Activated CD4-positive, alpha-beta T cell treated with anti-CD3 and anti-CD28 coated beads, Interleukin-2, Interleukin-4, amounts not matched to agents 100 ng/mL and 50 ng/mL, durations not matched to agents 16 hours and 8 hours (primary cell): ENCODE measurements at regions not wholly inside any gene's neighbourhood (a gene's known extent, or its start where the extent isn't known, plus 50 kb on each side); places are given as distances from the start of the nearest gene placed in this dataset.

Experiments used
- DNase-seq: peaks from one replicate; pipeline ENCODE4 v3.0.0-alpha.2; 2020; ENCODE audit warnings: low spot score

- DNase-seq: no peak
These were observed 500.9 kb upstream of the ZMIZ1 start for GRCh38 chr10:78567680-78568455.

- no peak for DNase-seq
These were observed 500.1 kb upstream of the ZMIZ1 start for GRCh38 chr10:78568620-78569019.

- no peak for DNase-seq
These were observed 498.0 kb upstream of the ZMIZ1 start for GRCh38 chr10:78570633-78571235.

GRCh38 chr10:78571286-78571685 lies 497.5 kb upstream of the ZMIZ1 start:
- no peak for DNase-seq

- DNase-seq: no peak
These were observed 496.9 kb upstream of the ZMIZ1 start for GRCh38 chr10:78571891-78572290.

- no peak for DNase-seq
These were observed 496.2 kb upstream of the ZMIZ1 start for GRCh38 chr10:78572565-78572964.

GRCh38 chr10:78574547-78574946 lies 494.2 kb upstream of the ZMIZ1 start:
- no peak for DNase-seq

GRCh38 chr10:78575400-78575799 lies 493.4 kb upstream of the ZMIZ1 start:
- DNase-seq: no peak

- no peak for DNase-seq
These were observed 492.5 kb upstream of the ZMIZ1 start for GRCh38 chr10:78576276-78576675.

GRCh38 chr10:78577712-78578111 lies 491.1 kb upstream of the ZMIZ1 start:
- DNase-seq: no peak

- peak; percentile 53 for DNase-seq
These were observed 489.8 kb upstream of the ZMIZ1 start for GRCh38 chr10:78578929-78579328.

GRCh38 chr10:78579576-78579975 lies 489.2 kb upstream of the ZMIZ1 start:
- DNase-seq: no peak

- DNase-seq: no peak
These were observed 488.8 kb upstream of the ZMIZ1 start for GRCh38 chr10:78579995-78580394.

GRCh38 chr10:78581133-78581694 lies 487.6 kb upstream of the ZMIZ1 start:
- no peak for DNase-seq

- DNase-seq: no peak
These were observed 486.2 kb upstream of the ZMIZ1 start for GRCh38 chr10:78582540-78582939.

- DNase-seq: no peak
These were observed 484.5 kb upstream of the ZMIZ1 start for GRCh38 chr10:78584266-78584665.

- no peak for DNase-seq
These were observed 484.1 kb upstream of the ZMIZ1 start for GRCh38 chr10:78584681-78585080.

GRCh38 chr10:78585952-78586351 lies 482.8 kb upstream of the ZMIZ1 start:
- no peak for DNase-seq

GRCh38 chr10:78588194-78588811 lies 480.5 kb upstream of the ZMIZ1 start:
- no peak for DNase-seq

GRCh38 chr10:78589687-78590086 lies 479.1 kb upstream of the ZMIZ1 start:
- DNase-seq: no peak

GRCh38 chr10:78591066-78591465 lies 477.7 kb upstream of the ZMIZ1 start:
- no peak for DNase-seq

GRCh38 chr10:78594559-78595268 lies 474.1 kb upstream of the ZMIZ1 start:
- DNase-seq: no peak

GRCh38 chr10:78595269-78595619 lies 473.5 kb upstream of the ZMIZ1 start:
- DNase-seq: no peak
